ENCODE measurements at regions not wholly inside any gene's neighbourhood (a gene's known extent, or its start where the extent isn't known, plus 50 kb on each side); places are given as distances from the start of the nearest gene placed in this dataset.
A peak's percentile ranks its signal among the peaks of the same experiment; 100 is the strongest.

- no peaks in the 10 kb centered on the region for H3K27me3 ChIP-seq (ENCODE audit: insufficient read depth, low read length)
- H2AFZ ChIP-seq (ENCODE audit: low read length, unreplicated experiment) = no peak overlapping the region
- H3K4me3 ChIP-seq (ENCODE audit: low read depth, low read length) = no peak overlapping the region
- no peaks in the 10 kb centered on the region for H3K79me2 ChIP-seq (ENCODE audit: control insufficient read depth, insufficient read depth, low read length, unreplicated experiment)
- no peak overlapping the region for H3K27ac ChIP-seq (ENCODE audit: low read depth, low read length)
- no peaks in the 10 kb centered on the region for H3K4me1 ChIP-seq (ENCODE audit: control insufficient read depth, insufficient read depth, low read length, unreplicated experiment)
- H3K36me3 ChIP-seq (ENCODE audit: insufficient read depth, low read length) = no peaks in the 10 kb centered on the region
Measured at GRCh38 chr13:24008679-24009078, 111.4 kb upstream of the C1QTNF9B start.

- no peak overlapping the region for H3K4me3 ChIP-seq (ENCODE audit: low read depth, low read length)
- no peak overlapping the region for H2AFZ ChIP-seq (ENCODE audit: low read length, unreplicated experiment)
- H3K4me1 ChIP-seq (ENCODE audit: control insufficient read depth, insufficient read depth, low read length, unreplicated experiment) = no peaks in the 10 kb centered on the region
- no peaks in the 10 kb centered on the region for H3K36me3 ChIP-seq (ENCODE audit: insufficient read depth, low read length)
- no peak overlapping the region for H3K27ac ChIP-seq (ENCODE audit: low read depth, low read length)
- no peaks in the 10 kb centered on the region for H3K27me3 ChIP-seq (ENCODE audit: insufficient read depth, low read length)
- H3K79me2 ChIP-seq (ENCODE audit: control insufficient read depth, insufficient read depth, low read length, unreplicated experiment) = no peaks in the 10 kb centered on the region
Measured at GRCh38 chr13:24011266-24011665, 114.0 kb upstream of the C1QTNF9B start.

GRCh38 chr13:24012648-24013047, 115.3 kb upstream of the C1QTNF9B start:
- Histone ChIP-seq H3K4me3 (ENCODE audit: low read depth, low read length) (no peak overlapping the region), H3K27ac (ENCODE audit: low read depth, low read length) (no peak overlapping the region), H3K4me1 (ENCODE audit: control insufficient read depth, insufficient read depth, low read length, unreplicated experiment) (no peaks in the 10 kb centered on the region), H3K79me2 (ENCODE audit: control insufficient read depth, insufficient read depth, low read length, unreplicated experiment) (no peaks in the 10 kb centered on the region), H3K27me3 (ENCODE audit: insufficient read depth, low read length) (no peaks in the 10 kb centered on the region), H3K36me3 (ENCODE audit: insufficient read depth, low read length) (no peaks in the 10 kb centered on the region), H2AFZ (ENCODE audit: low read length, unreplicated experiment) (no peak overlapping the region)

DNA sequence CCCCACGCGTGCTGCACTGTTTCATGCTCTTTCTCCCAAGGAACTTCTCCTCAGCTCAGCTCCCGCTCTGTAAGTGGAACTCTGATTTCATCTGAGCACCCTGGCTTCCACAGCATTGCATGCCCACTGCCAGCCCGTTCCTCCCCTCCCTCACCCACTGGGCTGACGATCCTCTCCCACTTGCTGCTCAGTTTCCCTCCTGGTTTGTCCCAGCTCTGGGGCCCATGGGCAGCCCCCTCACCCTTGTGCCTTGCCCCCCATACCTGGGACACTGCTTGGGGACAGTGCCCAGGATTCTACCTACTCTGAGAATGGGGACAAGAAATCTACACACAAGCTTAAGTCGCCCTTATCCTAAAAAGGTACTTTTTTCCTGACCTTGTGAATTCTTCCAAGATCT, 115.9 kb upstream of the C1QTNF9B start:
- H3K79me2 ChIP-seq (ENCODE audit: control insufficient read depth, insufficient read depth, low read length, unreplicated experiment) = no peaks in the 10 kb centered on the region
- H3K36me3 ChIP-seq (ENCODE audit: insufficient read depth, low read length) = no peaks in the 10 kb centered on the region
- no peaks in the 10 kb centered on the region for H3K4me1 ChIP-seq (ENCODE audit: control insufficient read depth, insufficient read depth, low read length, unreplicated experiment)
- H2AFZ ChIP-seq (ENCODE audit: low read length, unreplicated experiment) = no peak overlapping the region
- H3K4me3 ChIP-seq (ENCODE audit: low read depth, low read length) = no peak overlapping the region
- H3K27ac ChIP-seq (ENCODE audit: low read depth, low read length) = no peak overlapping the region
- H3K27me3 ChIP-seq (ENCODE audit: insufficient read depth, low read length) = no peaks in the 10 kb centered on the region

- Histone ChIP-seq H3K36me3 (ENCODE audit: insufficient read depth, low read length) (no peaks in the 10 kb centered on the region), H3K79me2 (ENCODE audit: control insufficient read depth, insufficient read depth, low read length, unreplicated experiment) (no peaks in the 10 kb centered on the region), H3K4me1 (ENCODE audit: control insufficient read depth, insufficient read depth, low read length, unreplicated experiment) (no peaks in the 10 kb centered on the region), H3K4me3 (ENCODE audit: low read depth, low read length) (no peak overlapping the region), H2AFZ (ENCODE audit: low read length, unreplicated experiment) (no peak overlapping the region), H3K27ac (ENCODE audit: low read depth, low read length) (no peak overlapping the region), H3K27me3 (ENCODE audit: insufficient read depth, low read length) (no peaks in the 10 kb centered on the region)
Measured at GRCh38 chr13:24016046-24016445, 118.7 kb upstream of the C1QTNF9B start.

GRCh38 chr13:24022568-24022967, 125.3 kb upstream of the C1QTNF9B start:
- Histone ChIP-seq H3K4me1 (ENCODE audit: control insufficient read depth, insufficient read depth, low read length, unreplicated experiment) (no peaks in the 10 kb centered on the region), H2AFZ (ENCODE audit: low read length, unreplicated experiment) (no peak overlapping the region), H3K36me3 (ENCODE audit: insufficient read depth, low read length) (no peaks in the 10 kb centered on the region)

DNA sequence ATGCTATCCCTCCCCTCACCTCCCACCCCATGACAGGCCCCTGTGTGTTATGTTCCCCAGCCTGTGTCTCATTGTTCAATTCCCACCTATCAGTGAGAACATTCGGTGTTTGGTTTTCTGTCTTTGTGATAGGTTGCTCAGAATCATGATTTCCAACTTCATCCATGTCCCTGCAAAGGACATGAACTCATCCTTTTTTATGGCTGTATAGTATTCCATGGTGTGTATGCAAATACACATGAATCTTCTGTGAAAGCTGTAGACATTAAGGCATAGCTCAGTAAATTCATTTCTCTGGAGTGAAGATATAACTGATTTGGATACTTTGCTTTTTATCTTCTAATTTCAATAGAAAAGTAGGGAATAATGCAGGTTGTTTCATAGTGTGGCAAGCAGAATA, 125.8 kb upstream of the C1QTNF9B start:
- no peaks in the 10 kb centered on the region for H3K36me3 ChIP-seq (ENCODE audit: insufficient read depth, low read length)
- H2AFZ ChIP-seq (ENCODE audit: low read length, unreplicated experiment) = no peak overlapping the region
- H3K27ac ChIP-seq (ENCODE audit: low read depth, low read length) = no peak overlapping the region
- H3K4me3 ChIP-seq (ENCODE audit: low read depth, low read length) = no peak overlapping the region
- no peaks in the 10 kb centered on the region for H3K4me1 ChIP-seq (ENCODE audit: control insufficient read depth, insufficient read depth, low read length, unreplicated experiment)
- no peaks in the 10 kb centered on the region for H3K27me3 ChIP-seq (ENCODE audit: insufficient read depth, low read length)
- no peaks in the 10 kb centered on the region for H3K79me2 ChIP-seq (ENCODE audit: control insufficient read depth, insufficient read depth, low read length, unreplicated experiment)

More at GRCh38 chr13:24022568-24022967, 125.3 kb upstream of the C1QTNF9B start:
- H3K4me3 ChIP-seq (ENCODE audit: low read depth, low read length) = no peak overlapping the region
- no peaks in the 10 kb centered on the region for H3K27me3 ChIP-seq (ENCODE audit: insufficient read depth, low read length)
- no peak overlapping the region for H3K27ac ChIP-seq (ENCODE audit: low read depth, low read length)
- no peaks in the 10 kb centered on the region for H3K79me2 ChIP-seq (ENCODE audit: control insufficient read depth, insufficient read depth, low read length, unreplicated experiment)

- Histone ChIP-seq H3K4me1 (ENCODE audit: control insufficient read depth, insufficient read depth, low read length, unreplicated experiment) (peaks cover 7% of the 10 kb centered on the region), H2AFZ (ENCODE audit: low read length, unreplicated experiment) (no peak overlapping the region), H3K27me3 (ENCODE audit: insufficient read depth, low read length) (no peaks in the 10 kb centered on the region), H3K4me3 (ENCODE audit: low read depth, low read length) (no peak overlapping the region), H3K79me2 (ENCODE audit: control insufficient read depth, insufficient read depth, low read length, unreplicated experiment) (no peaks in the 10 kb centered on the region), H3K36me3 (ENCODE audit: insufficient read depth, low read length) (no peaks in the 10 kb centered on the region), H3K27ac (ENCODE audit: low read depth, low read length) (no peak overlapping the region)
Measured at GRCh38 chr13:24027494-24027893, 130.2 kb upstream of the C1QTNF9B start.

DNA sequence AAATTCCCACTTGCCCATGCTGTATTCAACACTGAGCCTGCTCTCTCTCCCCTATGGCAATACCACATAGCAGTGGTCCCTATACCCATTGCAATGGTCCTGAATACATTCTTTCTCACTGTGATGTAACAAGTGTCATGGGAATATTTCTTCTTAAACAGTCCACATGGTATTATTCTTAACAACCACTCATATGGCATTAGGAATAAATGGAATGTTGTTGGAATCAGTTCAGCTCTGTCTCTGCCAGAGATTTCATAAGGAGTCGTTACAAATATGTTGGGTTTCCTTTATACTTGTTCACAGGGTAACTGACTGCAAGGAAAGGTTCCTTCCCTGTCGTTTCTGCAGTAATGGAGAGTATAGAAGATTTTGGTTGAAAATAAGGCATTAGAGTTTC, 128.3 kb upstream of the SPATA13 start:
- peak overlapping the region; percentile 62 for H3K27ac ChIP-seq (ENCODE audit: low read depth, low read length)
- no peaks in the 10 kb centered on the region for H3K79me2 ChIP-seq (ENCODE audit: control insufficient read depth, insufficient read depth, low read length, unreplicated experiment)
- 0 out of 2 replicates have a peak overlapping the region, but pooled peaks have one; percentile 6 for H3K4me3 ChIP-seq (ENCODE audit: low read depth, low read length)
- no peak overlapping the region for H2AFZ ChIP-seq (ENCODE audit: low read length, unreplicated experiment)
- no peaks in the 10 kb centered on the region for H3K27me3 ChIP-seq (ENCODE audit: insufficient read depth, low read length)
- H3K36me3 ChIP-seq (ENCODE audit: insufficient read depth, low read length) = no peaks in the 10 kb centered on the region
- H3K4me1 ChIP-seq (ENCODE audit: control insufficient read depth, insufficient read depth, low read length, unreplicated experiment) = peaks cover 27% of the 10 kb centered on the region

DNA sequence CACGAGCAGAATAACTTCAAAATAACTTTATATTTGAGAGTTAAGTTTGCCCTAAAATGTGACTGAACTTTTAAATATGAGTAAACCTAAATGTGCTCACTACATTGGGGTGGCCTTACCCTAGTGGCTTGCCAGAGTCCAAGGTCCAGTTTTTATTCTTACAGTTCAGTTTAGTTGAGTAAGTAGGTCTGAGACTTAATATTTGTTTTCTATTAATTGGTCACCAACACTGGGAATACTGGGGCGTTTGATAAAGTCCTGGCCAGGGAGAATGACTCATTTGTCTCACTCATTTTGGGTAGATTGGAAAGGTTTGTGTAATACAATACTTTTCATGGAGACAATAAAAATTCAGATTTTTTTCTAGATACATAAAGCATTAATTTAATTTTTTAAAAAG, 127.8 kb upstream of the SPATA13 start:
- Histone ChIP-seq H3K36me3 (ENCODE audit: insufficient read depth, low read length) (no peaks in the 10 kb centered on the region), H3K27me3 (ENCODE audit: insufficient read depth, low read length) (no peaks in the 10 kb centered on the region), H3K27ac (ENCODE audit: low read depth, low read length) (peak overlapping the region; percentile 62), H3K4me3 (ENCODE audit: low read depth, low read length) (0 out of 2 replicates have a peak overlapping the region, but pooled peaks have one; percentile 6), H2AFZ (ENCODE audit: low read length, unreplicated experiment) (no peak overlapping the region), H3K79me2 (ENCODE audit: control insufficient read depth, insufficient read depth, low read length, unreplicated experiment) (no peaks in the 10 kb centered on the region), H3K4me1 (ENCODE audit: control insufficient read depth, insufficient read depth, low read length, unreplicated experiment) (peaks cover 27% of the 10 kb centered on the region)

- H3K4me1 ChIP-seq (ENCODE audit: control insufficient read depth, insufficient read depth, low read length, unreplicated experiment) = peaks cover 29% of the 10 kb centered on the region
- no peaks in the 10 kb centered on the region for H3K36me3 ChIP-seq (ENCODE audit: insufficient read depth, low read length)
- H3K79me2 ChIP-seq (ENCODE audit: control insufficient read depth, insufficient read depth, low read length, unreplicated experiment) = no peaks in the 10 kb centered on the region
- peak overlapping the region; percentile 21; the same call in 1 of the 2 replicates for H3K4me3 ChIP-seq (ENCODE audit: low read depth, low read length)
- H3K27me3 ChIP-seq (ENCODE audit: insufficient read depth, low read length) = no peaks in the 10 kb centered on the region
- H3K27ac ChIP-seq (ENCODE audit: low read depth, low read length) = peak overlapping the region; percentile 45
- H2AFZ ChIP-seq (ENCODE audit: low read length, unreplicated experiment) = peak overlapping the region; percentile 61
Measured at GRCh38 chr13:24033527-24034302, 126.8 kb upstream of the SPATA13 start.

All from ACC112 (cell line).